ENCODE measurements at regions not wholly inside any gene's neighbourhood (a gene's known extent, or its start where the extent isn't known, plus 50 kb on each side); places are given as distances from the start of the nearest gene placed in this dataset.

DNA sequence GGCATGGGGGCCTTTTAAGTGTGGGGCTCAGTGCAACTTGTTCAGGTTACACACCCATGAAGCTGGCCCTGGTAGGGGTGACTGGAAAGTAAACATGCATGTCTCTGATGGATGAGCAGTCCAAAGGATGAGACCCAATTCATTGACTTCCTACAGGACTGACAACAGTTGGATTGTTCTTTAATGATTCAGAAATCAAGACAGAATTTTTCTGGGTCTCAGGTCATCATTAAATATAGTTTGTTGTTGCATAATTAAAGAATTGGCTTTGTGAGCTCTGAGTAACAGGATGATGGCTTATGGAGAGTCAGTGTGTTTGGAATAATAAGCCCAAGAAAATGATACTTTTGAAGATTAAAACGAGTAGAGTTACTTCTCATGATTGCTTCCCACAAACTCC is 604.2 kb upstream of the CLINT1 start:
- TF ChIP-seq POLR2AphosphoS5 (IDR thresholded peaks at IDR 0.05; ENCODE audit: borderline replicate concordance, low read depth, low read length): no peak
- no peak for TF ChIP-seq EZH2 (IDR thresholded peaks at IDR 0.05)
- no peak for TF ChIP-seq FOXP2 (optimal IDR thresholded peaks at IDR 0.05; ENCODE audit: control extremely low read depth, extremely low read length, insufficient read depth)

Measured in SK-N-MC (cell line).